WERI-Rb-1 (cell line): ENCODE measurements at regions not wholly inside any gene's neighbourhood (a gene's known extent, or its start where the extent isn't known, plus 50 kb on each side); places are given as distances from the start of the nearest gene placed in this dataset.
"Not testable (repeated sequence)": the region's sequence is repeated elsewhere in the genome, so short reads cannot be mapped to it uniquely, and the experiment has no call there.

ENCODE experiments used
- DNase-seq: peaks from one replicate; pipeline ENCODE4 v3.0.0-alpha.2; 2020
- H3K27ac ChIP-seq: fragments of 250-450 bp; sonication (Bioruptor Pico); 2 replicates; pipeline ENCODE4 v1.5.1; 2020; ENCODE audit warnings: mild to moderate bottlenecking, moderate library complexity
- H3K27me3 ChIP-seq: fragments of 250-450 bp; sonication (Bioruptor Pico); 2 replicates; pipeline ENCODE4 v1.5.1; 2021; ENCODE audit warnings: mild to moderate bottlenecking, low read depth, moderate library complexity; ENCODE audit not compliant: insufficient read depth, severe bottlenecking
- H3K36me3 ChIP-seq: fragments of 250-450 bp; sonication (Bioruptor Pico); 2 replicates; pipeline ENCODE4 v1.5.1; 2020; ENCODE audit warnings: mild to moderate bottlenecking, moderate library complexity
- H3K4me3 ChIP-seq: 2 replicates; pipeline ENCODE4 v1.5.1; 2011; ENCODE audit warnings: low read depth, mild to moderate bottlenecking, control low read depth, low read length
- H3K9me3 ChIP-seq: fragments of 250-450 bp; sonication (Bioruptor Pico); 2 replicates; pipeline ENCODE4 v1.5.1; 2021; ENCODE audit warnings: mild to moderate bottlenecking, moderate library complexity; ENCODE audit not compliant: severe bottlenecking
- TF ChIP-seq, protein P1 (sequence below): IDR thresholded peaks from 2 replicates; pipeline ENCODE4 v1.5.1; 2011; ENCODE audit warnings: low read depth, mild to moderate bottlenecking, control low read depth, inconsistent platforms, low read length

DNA sequence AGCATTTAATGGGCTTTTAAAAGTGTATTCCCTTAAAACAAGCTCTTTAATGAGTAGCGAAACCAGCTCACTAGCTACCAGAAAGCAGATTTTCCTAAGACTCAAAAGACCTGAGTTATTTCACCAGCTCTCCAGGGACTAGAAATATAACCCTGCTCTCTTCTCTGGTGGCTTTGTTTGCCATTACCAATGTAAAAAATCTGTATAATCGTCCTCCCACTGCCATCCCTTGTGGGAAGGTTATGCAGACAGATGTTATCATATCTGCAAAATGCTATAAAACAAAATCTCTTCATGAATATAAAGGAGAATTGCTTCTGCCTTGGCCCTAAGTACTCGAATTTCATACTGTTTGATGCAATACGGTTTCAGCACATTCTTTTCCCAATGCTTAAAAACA lies 335.2 kb downstream of the NUP35 start:
- no peak for DNase-seq
- H3K27me3 ChIP-seq = no peaks in the 10 kb centered on the region
- H3K27ac ChIP-seq = no peak overlapping the region
- TF ChIP-seq, protein P1, sequence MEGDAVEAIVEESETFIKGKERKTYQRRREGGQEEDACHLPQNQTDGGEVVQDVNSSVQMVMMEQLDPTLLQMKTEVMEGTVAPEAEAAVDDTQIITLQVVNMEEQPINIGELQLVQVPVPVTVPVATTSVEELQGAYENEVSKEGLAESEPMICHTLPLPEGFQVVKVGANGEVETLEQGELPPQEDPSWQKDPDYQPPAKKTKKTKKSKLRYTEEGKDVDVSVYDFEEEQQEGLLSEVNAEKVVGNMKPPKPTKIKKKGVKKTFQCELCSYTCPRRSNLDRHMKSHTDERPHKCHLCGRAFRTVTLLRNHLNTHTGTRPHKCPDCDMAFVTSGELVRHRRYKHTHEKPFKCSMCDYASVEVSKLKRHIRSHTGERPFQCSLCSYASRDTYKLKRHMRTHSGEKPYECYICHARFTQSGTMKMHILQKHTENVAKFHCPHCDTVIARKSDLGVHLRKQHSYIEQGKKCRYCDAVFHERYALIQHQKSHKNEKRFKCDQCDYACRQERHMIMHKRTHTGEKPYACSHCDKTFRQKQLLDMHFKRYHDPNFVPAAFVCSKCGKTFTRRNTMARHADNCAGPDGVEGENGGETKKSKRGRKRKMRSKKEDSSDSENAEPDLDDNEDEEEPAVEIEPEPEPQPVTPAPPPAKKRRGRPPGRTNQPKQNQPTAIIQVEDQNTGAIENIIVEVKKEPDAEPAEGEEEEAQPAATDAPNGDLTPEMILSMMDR = no peak
- no peaks in the 10 kb centered on the region for H3K9me3 ChIP-seq
- no peak overlapping the region for H3K4me3 ChIP-seq
- H3K36me3 ChIP-seq = no peaks in the 10 kb centered on the region

DNA sequence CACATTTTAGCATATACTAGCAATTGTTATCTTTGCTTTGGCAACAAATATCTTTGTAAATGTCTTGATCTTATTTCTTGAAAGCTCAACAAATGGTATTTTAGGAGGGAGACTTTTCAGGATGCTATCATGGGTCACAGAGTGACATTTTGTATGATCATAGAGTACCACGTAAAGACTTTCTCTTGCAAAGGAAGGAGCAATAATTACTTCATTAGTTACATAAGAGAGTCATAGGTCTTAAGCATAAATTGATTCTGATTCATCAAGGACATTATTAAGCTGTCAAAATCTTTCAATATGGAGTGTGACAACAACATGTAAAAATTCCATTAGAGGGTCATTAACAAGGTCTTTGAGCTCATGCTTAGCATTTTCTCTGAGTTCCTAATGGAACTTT lies 339.6 kb downstream of the NUP35 start:
- H3K9me3 ChIP-seq = no peaks in the 10 kb centered on the region
- no peak for DNase-seq
- H3K27ac ChIP-seq = no peak overlapping the region
- no peak overlapping the region for H3K4me3 ChIP-seq
- TF ChIP-seq, protein P1 = no peak
- no peaks in the 10 kb centered on the region for H3K27me3 ChIP-seq
- H3K36me3 ChIP-seq = no peaks in the 10 kb centered on the region

DNA sequence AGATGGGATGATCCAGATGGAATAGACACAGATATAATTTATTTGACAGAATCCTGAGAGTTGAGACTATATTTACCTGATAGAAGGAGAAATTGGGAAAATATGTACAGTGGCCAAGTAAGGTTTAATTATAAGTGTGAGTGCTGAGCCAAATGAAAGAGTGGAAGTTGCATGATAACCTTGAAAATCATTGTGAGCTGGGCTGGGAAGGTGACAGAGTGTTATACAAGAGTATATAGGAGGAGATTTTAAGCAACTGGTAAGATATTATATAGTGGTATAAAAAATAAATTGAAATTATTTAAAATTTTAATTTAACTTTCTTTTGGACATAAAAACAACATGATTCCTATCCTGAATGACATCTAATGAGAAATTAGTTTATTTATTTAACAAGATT lies 340.8 kb downstream of the NUP35 start:
- Histone ChIP-seq H3K4me3 (no peak overlapping the region), H3K27me3 (no peaks in the 10 kb centered on the region), H3K27ac (no peak overlapping the region), H3K36me3 (no peaks in the 10 kb centered on the region), H3K9me3 (no peaks in the 10 kb centered on the region)
- DNase-seq = no peak
- TF ChIP-seq, protein P1 = no peak

DNA sequence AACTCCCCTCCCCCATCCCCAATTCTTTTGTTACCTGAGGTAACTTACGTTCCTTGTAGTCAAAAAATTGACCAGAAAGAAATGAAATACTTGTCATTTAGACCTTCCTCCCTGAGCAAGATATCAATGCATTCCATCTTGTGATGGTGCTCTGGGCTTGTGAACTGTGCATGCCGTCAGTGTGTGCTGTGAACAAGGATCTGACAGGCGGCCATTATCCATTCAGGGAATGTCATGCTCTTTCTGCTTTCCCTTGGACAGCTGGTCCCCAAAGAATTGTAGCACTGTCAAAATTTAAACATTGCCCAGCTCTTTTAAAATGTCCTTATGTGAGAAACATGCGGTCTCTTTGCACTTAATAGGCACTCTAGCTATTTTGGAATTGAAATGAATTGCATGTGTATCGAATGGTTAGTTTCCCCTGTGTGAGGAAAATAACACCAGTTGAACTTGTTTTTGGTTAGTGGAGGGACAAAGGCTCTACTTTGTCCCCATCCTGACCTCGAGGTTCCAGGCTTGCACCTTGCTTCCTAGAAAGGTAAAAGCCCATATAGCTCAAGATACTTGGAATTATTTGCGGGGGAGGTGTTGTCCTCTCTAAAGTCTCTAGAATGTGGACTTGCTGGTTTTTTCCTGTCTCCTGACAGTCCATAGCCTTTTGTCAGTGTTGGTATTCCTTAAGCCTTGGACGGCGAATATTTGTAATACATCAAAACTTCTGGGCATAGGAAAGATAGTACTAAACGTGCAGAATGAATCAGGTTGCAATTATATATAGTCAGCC lies 350.9 kb downstream of the NUP35 start:
- TF ChIP-seq, protein P1 = no peak
- Histone ChIP-seq H3K27ac (no peak overlapping the region), H3K4me3 (no peak overlapping the region), H3K9me3 (no peaks in the 10 kb centered on the region), H3K27me3 (no peaks in the 10 kb centered on the region), H3K36me3 (no peaks in the 10 kb centered on the region)
- no peak for DNase-seq

DNA sequence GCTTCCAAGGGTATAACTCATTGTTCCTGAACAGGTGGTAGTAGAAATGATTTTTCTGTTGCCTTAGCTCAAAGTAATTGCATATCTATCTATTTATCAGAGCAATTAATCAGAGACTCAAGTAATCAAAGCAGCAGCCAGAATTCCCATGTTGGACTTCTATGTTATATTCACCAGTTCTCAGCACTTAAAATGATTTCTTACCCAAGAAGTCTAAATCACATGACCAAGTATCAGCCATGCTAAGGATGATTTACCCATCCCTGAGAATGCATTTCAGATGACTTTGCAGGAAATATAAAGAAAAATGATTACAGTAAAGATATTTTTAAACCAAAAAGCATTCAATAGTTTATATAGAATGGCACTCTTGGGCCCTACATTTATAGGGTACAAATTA lies 352.2 kb downstream of the NUP35 start:
- peaks cover under 1% of the 10 kb centered on the region for H3K9me3 ChIP-seq
- no peak for DNase-seq
- TF ChIP-seq, protein P1 = no peak

DNA sequence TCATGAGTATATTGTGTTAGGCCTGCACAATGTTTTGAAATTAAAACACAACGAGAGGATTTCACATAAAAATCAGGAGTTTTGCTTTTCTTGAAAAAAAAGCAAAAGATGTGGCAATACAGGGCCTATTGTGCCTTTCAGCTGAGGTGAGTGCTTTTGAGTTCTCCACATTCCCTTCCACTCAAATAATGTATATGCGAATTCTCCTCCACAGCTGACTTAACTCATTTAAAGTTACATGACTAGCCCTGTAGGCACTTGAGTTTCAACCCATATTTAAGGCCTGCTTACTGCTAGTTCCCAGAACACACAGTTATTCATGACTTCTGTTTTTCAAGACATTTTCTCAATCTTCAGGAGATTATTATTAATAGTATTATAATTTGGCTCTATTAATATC lies 353.1 kb downstream of the NUP35 start:
- no peaks in the 10 kb centered on the region for H3K27me3 ChIP-seq
- no peak overlapping the region for H3K4me3 ChIP-seq
- no peak for DNase-seq
- TF ChIP-seq, protein P1 = no peak
- peaks cover 4% of the 10 kb centered on the region for H3K9me3 ChIP-seq
- no peaks in the 10 kb centered on the region for H3K36me3 ChIP-seq
- H3K27ac ChIP-seq = no peak overlapping the region

More for the DNA sequence above, 352.2 kb downstream of the NUP35 start:
- Histone ChIP-seq H3K27me3 (no peaks in the 10 kb centered on the region), H3K36me3 (no peaks in the 10 kb centered on the region), H3K4me3 (no peak overlapping the region), H3K27ac (no peak overlapping the region)

DNA sequence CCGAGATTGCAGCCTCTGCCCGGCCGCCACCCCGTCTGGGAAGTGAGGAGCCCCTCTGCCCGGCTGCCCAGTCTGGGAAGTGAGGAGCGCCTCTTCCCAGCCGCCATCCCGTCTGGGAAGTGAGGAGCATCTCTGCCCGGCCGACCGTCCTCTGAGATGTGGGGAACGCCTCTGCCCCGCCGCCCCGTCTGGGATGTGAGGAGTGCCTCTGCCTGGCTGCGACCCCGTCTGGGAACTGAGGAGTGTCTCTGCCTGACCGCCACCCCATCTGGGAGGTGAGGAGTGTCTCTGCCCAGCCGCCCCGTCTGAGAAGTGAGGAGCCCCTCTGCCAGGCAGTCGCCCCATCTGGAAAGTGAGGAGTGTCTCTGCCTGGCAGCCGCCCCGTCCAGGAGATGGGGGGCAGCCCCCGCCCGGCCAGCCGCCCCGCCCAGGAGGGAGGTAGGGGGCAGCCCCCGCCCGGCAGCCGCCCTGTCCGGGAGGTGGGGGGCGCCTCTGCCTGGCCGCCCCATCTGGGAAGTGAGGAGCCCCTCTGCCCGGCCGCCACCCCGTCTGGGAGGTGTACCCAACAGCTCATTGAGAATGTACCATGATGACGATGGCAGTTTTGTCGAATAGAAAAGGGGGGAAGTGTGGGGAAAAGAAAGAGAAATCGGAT lies 354.8 kb downstream of the NUP35 start:
- not testable (repeated sequence) for H3K27me3 ChIP-seq, H3K36me3 ChIP-seq, H3K9me3 ChIP-seq, H3K27ac ChIP-seq, H3K4me3 ChIP-seq, DNase-seq
